Body of pancreas (tissue), 4 donors: ENCODE measurements at regions not wholly inside any gene's neighbourhood (a gene's known extent, or its start where the extent isn't known, plus 50 kb on each side); places are given as distances from the start of the nearest gene placed in this dataset.

Experiments used
- CTCF ChIP-seq, 7 experiments: fragments of 450-650 bp in 4 of 7; fragments of 200-600 bp in 3 of 7; sonication (generic) in 3 of 7; IDR thresholded peaks; one replicate each; pipeline ENCODE4 v1.5.1; 2016 to 2019; ENCODE audit warnings: antibody characterized with exemption in 7 of 7
- POLR2A ChIP-seq, 3 donors: fragments of 450-650 bp; IDR thresholded peaks; one replicate each; pipeline ENCODE4 v1.6.1; 2016; ENCODE audit warnings: antibody characterized with exemption in 3 of 3, mild to moderate bottlenecking in 2 of 3

DNA sequence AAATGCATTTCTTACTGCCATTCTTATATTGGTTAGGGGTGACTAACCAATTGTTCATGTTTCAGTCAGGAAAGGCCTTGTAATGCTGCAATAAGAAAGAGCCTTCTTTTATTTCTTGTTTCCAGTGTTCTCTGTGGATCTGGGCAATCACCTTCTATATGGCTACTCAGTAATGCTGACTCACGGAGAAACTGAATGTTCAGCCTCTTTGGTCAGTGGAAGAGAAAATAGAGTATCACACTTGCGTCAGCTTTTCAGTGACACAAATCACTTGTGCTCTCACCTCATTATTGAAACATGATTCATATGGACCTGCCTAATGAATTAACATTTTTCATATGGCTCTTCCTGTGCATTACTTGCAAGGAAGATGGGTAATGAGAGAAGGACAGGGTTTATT, 243.9 kb upstream of the POT1 start:
- TF ChIP-seq POLR2A (IDR thresholded peaks at IDR 0.05) = no peak
- no peak for TF ChIP-seq CTCF (IDR thresholded peaks at IDR 0.05)
